ENCODE measurements at regions not wholly inside any gene's neighbourhood (a gene's known extent, or its start where the extent isn't known, plus 50 kb on each side); places are given as distances from the start of the nearest gene placed in this dataset.
"Not testable (repeated sequence)": the region's sequence is repeated elsewhere in the genome, so short reads cannot be mapped to it uniquely, and the experiment has no call there.

DNA sequence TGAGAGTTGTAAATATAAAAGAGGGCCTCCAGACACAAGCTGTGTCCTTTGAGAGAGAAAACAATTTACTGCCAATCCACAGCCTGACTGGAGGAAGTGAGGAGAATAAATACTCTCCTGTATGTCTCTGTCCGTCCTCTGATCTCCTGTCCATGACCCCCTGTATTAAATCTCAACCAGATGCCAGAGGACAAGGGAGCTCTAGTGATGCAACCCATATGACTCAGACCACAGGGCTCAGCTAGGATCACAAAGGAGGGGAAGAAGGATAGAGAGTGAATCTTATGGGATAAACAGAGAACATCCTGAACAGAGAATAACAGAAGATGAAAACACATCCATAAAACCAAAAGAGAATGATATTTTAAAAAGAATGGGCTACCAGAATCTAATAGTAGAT, 482.6 kb downstream of the PLOD2 start:
- DNase-seq = no peak

DNA sequence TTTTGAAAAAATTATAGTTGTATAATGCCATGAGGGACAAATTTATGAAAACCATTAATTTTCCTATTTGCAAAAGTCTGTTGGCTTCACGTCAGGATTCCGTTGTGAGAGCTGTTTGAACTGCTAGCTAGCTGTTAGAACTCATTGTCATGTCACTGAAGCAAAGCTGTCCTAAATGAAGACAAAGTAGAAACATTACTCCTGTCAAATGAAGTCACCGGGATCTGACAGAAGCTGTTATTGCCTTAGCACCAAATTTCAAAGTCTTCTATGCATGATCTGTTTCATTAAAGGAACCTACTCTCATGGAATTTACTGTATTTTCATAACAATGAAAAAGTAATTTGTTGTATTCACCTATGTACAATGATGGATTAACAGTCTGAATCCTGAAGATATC, 479.8 kb downstream of the PLOD2 start:
- DNase-seq = no peak

DNA sequence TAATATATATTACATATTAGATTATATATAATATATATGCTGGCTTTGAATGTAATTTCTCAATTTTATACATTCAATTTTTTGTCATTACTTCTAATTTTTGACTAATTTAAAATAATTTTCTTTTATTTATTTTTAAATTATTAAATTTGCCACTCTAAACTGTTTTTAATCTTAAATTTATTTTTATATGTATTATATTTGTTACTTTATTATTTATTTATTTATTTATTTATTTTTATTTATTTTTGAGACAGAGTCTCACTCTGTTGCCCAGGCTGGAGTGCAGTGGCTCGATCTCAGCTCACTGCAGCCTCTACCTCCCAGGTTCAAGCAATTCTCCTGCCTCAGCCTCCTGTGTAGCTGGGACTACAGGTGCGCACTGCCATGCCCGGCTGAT, 473.0 kb downstream of the PLOD2 start:
- not testable (repeated sequence) for DNase-seq

DNA sequence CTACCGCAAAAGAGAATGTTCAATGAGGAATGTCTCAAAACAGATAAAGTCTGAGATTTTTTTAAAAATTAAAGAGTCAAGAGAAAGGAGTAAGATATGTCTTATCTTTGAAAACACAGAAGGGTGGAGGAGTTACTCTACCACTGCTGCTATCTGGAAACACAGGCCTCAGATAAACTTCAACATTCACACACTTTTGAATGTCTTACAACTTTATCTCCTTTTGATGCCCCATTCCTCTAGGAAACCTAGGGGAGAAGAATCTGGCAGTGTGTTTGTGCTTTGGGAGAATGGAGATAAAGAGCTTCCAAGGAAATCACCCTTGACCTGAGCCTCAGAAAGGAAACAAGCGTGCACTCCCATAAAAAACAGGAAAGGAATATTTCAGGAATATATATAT, 468.2 kb downstream of the PLOD2 start:
- DNase-seq = no peak

DNA sequence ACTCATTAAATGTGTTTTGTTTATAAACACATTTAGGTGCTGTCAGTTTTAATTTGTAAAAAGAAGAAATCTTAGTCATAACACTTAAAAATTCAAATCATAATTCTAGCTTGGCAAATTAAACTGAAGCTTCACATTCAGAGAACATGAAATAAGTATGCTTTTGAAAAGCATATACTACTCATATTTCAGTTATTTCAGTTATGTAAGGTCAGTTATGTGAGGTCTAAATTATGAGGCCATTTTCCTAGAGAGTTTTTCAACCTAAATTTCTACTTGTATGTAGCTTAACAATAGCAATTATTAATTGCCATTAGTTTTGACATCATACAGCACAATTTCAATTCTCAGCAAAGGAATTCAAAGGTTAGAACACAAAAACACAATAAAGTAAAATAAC, 465.0 kb downstream of the PLOD2 start:
- no peak for DNase-seq

DNA sequence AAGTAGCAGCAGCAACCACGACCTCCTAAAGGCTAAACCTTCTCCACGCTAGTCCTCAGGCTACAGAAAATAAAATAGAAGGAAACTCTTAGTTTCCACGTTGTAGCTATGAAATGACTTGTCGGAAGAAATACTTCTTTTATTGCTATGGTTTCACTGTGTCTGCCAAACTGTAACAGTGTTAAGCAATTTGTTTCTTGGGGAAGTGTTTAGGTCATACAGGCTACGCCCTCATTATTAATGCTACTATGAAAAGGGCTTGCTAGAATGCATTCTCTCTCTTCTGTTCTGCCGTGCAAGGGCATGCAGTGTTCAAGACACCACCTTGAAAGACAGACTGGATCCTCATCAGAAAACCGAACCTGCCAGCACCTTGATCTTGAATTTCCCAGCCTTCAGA, 462.7 kb downstream of the PLOD2 start:
- no peak for DNase-seq

DNA sequence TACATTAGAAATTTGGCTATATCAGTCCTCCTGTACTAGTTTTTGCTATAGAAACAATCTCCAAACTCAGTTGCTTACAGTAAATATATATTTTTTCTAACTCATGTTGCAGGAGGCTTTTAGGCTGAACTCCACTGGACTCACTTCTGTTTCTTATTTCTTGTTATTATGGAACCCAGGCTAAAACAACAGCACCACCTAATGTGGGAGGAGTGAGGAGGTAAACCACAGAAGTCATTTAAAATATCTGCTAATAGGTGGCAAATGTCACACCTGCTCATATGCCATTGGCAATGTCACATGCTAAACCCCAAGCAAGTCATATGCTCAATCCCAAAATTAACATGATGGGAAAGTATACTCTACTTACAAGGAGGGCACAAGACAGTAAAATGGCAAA, 462.2 kb downstream of the PLOD2 start:
- DNase-seq = no peak

DNA sequence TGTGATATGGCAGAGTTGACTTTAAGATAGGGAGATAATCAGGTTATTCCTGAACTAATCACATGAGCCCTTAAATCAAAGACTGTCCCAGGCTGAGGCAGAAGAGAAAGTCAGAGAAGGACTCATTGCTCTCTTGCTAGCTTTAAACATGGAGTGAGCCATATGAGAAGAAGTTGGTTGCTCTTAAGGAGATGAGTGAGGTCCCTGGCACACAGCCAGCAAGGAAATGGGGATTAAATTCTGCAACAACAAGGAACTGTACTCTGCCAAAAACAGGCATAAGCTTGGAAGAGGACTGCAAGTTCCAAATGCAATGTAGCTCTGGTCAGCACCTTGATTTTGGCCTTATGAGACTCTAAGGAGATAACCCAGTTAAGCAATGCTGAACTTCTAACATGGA, 457.0 kb downstream of the PLOD2 start:
- DNase-seq = no peak

DNA sequence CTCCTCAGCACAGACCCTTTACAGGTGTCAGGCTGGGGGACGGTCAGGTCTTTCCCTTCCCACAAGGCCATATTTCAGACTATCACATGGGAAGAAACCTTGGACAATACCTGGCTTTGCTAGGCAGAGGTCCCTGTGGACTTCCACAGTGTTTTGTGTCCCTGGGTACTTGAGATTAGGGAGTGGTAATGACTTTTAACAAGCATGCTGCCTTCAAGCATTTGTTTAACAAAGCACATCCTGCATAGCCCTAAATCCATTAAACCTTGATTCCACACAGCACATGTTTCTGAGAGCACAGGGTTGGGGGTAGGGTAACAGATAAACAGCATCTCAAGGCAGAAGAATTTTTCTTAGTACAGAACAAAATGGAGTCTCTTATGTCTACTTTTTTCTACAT, 451.2 kb downstream of the PLOD2 start:
- not testable (repeated sequence) for DNase-seq

DNA sequence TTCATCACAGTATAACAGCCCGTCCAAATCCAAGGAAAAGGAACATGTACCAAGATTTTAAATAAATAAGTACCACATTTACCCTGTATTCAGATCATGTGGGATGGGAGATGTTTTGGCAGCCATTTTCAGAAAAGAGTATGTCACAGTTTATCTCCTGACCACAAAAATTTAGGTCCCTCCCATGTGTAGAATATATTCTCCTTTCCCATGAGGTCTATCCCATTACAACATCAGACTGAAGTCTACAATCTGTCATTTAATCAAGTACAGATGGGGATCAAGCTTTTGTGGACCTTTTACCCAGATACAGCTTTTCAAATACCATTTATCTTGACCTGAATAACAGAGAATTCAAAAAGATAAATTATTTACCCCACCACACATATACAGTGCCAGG, 444.5 kb downstream of the PLOD2 start:
- DNase-seq = no peak

DNA sequence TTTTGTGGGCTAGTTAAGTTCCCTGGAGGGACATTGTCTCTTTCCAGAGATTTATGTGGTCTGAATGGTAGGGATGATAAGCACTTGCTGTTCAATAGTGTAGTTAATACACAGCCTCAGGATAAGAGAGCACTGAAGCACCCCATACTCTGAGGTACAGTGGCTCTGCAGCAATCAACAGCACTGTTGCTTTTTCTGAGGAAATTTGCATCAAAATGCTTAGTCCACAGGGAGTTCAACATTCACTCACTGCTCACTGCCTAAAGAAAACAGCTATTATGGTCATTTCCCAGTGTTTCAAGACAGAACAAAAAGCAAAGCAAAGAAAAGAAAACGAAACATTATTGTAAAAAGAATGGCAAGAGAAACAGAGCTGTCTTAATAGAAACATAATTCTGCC, 441.9 kb downstream of the PLOD2 start:
- DNase-seq = no peak

DNA sequence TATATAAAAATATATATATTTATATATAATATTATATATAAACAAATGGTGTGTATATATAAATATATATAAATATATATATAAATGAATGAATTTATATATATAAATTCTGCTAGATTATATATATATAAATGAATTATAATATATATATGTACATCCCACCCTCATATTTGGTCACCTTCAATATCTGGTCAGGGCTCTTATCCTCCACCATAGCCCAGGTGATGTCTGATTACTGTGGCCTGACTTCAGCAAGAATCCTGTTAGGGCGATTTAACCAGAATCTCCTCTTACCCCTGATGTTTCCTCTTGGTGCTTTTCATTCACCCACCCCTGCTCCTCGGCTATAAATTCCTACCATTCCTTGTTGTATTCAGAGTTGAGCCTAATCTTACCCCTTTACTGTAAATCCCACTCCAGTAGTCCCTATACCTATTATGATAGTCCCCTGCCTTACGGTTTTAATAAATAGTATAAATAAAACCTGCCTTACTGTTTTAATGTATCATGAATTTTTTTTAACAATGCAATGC, 439.6 kb downstream of the PLOD2 start:
- no peak for DNase-seq

DNA sequence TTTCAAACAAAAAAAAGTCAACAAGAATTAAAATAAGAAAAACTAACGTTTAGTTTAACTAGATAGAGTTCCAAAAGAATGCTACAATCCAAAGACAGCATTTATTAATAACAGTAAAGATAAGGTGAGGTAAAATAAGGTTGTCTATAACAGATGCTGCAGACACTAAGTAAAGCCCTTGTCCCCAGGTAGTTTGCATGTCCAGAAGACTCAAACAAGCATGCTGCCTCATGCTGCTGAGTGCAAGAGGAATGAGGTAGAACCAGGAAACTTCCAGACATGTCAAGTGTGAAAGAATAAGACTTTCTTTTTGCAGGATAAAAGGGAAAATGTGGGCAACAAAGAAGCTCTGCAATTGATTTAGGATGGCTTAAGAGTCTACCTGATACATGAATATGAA, 439.2 kb downstream of the PLOD2 start:
- DNase-seq = no peak

DNA sequence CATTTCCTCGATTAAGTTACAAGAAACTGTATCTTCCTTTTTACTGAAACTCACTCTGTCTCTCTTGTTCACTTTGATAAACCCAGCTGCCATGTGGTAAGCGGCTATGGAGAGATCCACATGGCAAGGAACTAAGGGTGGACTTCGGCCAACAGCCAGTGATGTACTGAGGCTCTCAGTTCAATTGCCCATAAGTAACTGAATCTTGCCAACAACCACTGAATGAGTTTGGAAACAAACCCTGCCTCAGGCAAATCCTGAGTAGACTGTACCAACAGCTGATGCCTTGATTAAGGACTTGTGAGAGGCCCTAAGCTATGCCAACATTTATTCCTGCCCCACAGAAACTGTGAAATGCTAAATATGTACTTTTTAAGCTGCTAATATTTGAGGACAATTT, 433.5 kb downstream of the PLOD2 start:
- DNase-seq = no peak

DNA sequence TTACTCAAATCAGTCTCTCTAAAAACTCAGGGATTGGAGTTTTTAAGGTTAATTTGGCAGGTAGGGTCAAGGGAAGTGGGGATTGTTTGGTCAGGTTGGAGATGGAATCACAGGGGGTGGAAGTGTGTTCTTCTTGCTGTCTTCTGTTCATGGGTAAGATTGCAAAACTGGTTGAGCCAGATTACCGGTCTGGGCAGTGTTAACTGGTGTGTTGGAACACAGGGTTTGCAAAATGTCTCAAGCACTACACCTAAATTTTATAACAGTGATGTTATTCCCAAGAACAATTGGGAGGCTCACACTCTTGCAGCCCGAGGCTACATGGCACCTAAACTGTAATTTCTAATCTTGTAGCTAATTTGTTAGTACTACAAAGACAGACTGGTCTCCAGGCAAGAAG, 425.4 kb downstream of the PLOD2 start:
- no peak for DNase-seq

DNA sequence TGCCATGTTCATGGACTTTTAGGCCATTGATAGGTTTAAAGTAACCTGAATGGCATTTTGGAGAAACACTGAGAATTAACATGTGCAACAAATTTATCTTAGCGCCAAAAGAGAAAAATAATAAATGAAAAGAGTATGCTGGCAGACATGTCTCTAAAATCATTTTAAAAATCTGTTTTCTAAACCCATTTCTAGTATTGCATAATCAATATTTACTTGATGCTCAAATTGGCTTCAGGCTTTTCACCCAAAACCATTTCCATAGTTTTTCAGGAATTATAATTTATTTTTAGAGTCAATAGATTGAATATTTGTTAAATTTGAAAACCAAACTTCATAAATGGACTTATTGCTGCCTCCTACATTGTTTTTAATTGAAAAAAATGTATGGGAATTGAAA, 423.0 kb downstream of the PLOD2 start:
- DNase-seq = no peak

DNA sequence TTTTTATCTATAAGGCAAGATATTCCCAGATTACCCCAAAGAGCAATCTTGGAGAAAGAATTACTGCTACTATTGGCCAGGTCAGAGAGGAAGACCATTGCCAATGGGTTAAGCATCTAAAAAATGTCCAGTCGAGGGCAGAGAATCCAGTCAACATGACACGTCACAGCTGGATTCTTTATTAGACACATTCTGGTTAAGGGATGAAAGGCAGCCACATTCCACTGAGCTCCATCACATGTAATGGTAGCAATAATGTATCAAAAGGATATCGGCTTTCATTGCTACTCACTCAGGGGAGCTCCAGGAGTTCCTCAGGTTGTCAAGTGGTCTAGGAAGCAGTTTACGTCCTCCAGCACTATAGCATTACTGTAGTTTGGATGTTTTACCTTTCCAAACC, 421.1 kb downstream of the PLOD2 start:
- no peak for DNase-seq

DNA sequence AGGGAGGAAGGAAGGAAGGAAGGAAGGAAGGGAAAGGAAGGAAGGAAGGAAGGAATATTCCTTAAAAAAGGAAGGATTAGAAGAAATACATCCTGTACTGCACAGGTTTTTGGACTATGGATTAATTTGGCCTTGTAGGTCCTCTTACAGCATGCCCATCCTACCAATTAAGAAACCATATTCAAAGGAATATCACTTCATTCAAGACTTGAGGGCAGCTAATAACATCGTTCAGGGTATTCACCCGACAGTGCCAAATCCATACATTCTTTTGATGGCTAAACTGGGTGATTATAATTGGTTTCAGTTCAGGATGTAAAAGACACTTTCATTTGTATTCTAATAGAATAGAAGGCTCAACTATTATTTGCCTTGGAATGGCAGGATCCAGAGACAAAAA, 410.3 kb downstream of the PLOD2 start:
- no peak for DNase-seq

DNA sequence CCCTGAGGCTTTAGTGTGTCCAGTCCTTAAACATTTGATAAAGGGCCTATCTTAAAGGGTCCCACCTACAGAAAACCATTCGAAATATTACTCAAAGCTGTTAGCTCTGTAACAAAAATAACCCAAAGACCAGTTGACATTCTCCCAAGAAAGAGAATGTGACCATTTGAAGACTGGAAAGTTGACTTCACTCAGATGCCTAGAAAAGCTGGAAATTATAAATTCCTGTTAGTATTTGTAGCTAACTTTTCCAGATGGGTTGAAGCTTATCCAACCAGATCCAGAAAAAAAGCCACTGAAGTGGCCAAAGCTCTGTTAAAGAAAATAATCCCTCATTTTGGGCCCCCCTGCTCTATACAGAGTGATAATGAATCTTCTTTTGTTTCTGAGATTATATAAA, 408.4 kb downstream of the PLOD2 start:
- DNase-seq = no peak

DNA sequence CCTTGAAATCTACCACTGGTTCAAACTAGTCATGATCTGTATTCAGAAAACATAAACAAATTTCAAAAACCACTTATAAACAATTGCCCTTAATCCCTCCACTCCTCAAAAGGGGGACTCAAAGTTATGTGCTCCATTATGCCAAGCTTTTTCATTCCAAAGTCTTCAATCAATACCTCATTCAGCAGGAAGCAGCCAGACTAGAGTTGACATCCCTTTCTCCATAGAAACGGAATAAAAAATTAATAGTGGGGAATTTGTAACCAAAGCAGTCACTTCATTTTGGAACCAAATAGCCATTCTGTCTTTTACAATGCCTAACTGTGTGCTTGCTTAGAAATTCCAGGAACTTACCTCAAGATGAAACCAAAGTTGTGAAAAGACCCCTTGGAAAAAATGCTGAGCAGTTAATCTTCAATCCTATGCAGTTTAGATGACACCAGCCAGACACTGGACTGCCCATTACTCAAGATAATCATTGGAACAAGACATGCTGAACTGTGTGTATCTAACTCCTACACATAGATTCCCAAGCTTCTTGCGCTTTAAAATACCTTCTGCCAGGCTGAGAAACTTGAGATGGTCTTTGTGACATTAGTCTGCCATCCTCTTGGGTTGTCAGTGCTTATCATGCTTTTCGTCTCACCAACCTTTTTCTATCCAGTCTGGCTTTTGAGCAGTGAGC, 406.2 kb downstream of the PLOD2 start:
- no peak for DNase-seq

DNA sequence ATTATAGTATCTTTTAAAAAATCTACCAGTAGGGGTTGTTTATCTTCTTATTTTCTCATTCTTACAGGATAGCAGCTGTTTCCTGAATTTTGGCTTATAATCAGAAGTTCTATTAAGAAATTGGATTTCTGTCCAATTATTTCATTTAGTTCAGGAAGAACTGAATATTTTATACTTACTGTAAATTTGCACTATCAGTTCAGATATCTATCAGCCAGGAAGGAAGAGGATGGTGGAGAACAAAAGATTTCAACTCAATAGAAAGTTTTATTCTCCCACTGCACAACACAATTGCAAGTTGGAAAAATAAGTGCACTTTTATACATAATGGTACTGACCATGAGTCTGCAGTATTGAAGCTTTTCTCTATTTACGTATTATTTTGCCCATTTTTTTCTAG, 400.9 kb downstream of the PLOD2 start:
- DNase-seq = no peak

DNA sequence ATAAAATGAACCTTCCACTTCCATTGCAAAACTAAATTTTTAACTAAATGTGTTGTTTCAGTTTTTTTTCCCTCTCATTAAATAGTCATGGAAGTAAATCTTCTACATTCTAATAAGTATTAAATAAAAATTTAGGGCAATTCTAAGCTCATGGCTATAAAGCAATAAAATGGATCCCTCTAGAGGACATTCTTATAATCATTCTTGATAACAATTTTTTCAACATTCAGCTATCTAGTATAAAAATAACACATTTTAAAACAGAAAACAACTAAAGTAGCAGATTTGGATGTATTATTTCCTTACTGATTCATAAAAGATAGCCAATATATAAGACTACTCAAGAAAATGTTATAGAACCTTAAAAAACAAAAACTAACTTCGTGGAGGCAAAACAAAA, 393.1 kb downstream of the PLOD2 start:
- DNase-seq = no peak

DNA sequence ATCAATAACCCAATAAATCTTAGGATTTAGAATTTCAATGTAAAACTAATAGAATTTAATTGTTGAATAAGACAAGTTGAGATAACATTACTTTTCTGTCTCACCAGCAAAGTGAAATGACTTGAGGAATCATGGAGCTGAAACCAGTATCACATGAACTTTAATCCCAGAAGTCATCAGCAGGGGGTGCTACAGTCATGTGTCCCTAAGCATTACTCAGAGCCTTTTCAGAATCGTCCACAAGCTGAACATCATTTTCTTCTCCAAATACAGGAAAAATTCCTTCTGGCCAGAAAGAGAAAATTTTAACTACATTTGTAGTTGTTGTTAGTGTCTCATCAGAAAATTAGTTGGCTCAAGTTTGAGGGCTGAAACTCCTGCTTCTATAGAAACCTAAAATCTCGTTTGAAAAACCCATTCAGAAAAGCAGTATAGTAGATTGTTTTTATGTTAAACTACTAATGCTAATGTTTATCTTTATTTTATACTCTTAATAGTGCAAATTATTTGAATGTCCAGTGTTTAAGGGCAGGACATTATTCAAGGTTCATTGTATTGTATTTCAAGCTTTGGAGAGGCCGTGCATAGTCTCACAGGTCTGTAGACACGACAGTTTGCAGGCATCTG, 384.1 kb downstream of the PLOD2 start:
- DNase-seq = no peak

DNA sequence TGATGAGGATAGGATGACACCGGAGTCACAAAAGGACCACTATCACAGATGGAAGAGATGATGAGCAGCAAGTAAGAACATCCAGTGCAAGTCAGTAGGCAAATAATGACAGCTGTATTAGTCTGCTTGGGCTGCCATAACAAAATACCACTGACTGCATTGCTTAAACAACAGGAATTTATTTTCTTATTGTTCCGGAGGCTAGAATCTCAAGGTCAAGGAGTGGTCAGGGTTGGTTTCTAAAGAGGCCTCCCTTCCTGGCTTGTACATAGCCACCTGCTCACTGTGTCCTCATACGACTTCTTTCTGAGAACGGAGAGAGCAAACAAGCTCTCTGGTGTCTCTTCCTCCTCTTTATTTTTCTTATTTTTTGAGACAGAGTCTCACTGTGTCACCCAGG, 380.7 kb downstream of the PLOD2 start:
- DNase-seq = no peak

DNA sequence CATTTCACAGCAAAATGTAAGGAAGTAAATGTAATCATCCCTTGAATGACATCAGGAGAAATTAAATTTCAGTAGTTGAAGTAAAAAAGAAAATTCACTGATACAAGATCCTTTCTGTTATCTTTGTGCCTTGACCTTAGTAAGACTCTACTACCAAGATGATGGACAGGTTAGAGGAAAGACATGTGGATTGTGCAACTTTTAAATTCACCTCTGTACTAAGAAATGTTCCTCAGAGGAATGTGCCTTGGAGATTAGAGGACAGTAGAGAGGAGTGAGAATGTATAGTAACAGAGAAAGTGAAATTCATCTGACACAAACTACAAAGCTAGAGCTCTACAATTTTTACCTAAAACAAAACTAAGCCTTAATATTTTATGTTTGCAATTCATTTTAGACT, 375.3 kb downstream of the PLOD2 start:
- no peak for DNase-seq

All from NK-92 treated with Interleukin-12 subunit alpha and Interleukin-12 subunit beta, amount 100 ng/mL, for 24 hours (cell line).